GM06990 (cell line): ENCODE measurements at regions not wholly inside any gene's neighbourhood (a gene's known extent, or its start where the extent isn't known, plus 50 kb on each side); places are given as distances from the start of the nearest gene placed in this dataset.
"Not testable (repeated sequence)": the region's sequence is repeated elsewhere in the genome, so short reads cannot be mapped to it uniquely, and the experiment has no call there.

Experiments used
- DNase-seq: peaks from one replicate; pipeline ENCODE4 v3.0.0-alpha.2; 2011; ENCODE audit not compliant: insufficient read length; ENCODE audit errors: extremely low read depth
- H3K27me3 ChIP-seq: replicated peaks from 2 replicates; pipeline ENCODE4 v1.6.0; 2011; ENCODE audit warnings: low read length; ENCODE audit not compliant: control insufficient read depth, insufficient read depth
- H3K36me3 ChIP-seq: 2 replicates; pipeline ENCODE4 v1.5.1; 2011; ENCODE audit warnings: low read length; ENCODE audit not compliant: control insufficient read depth, insufficient read depth
- H3K4me3 ChIP-seq: replicated peaks from 2 replicates; pipeline ENCODE4 v1.5.1; 2011; ENCODE audit warnings: low read depth, mild to moderate bottlenecking, control low read depth, low read length
- CTCF ChIP-seq: IDR thresholded peaks from 2 replicates; pipeline ENCODE4 v1.5.1; 2011; ENCODE audit warnings: low read length, control low read depth, mild to moderate bottlenecking, inconsistent platforms; ENCODE audit not compliant: insufficient read depth, poor library complexity, severe bottlenecking

- DNase-seq: no peak
- TF ChIP-seq CTCF: no peak
- H3K27me3 ChIP-seq: no peaks in the 10 kb centered on the region; the same call in 1 of the 2 replicates
Observed at GRCh38 chr4:3898098-3898497, 131.9 kb downstream of the ADRA2C start.

GRCh38 chr4:3898928-3899327, 132.7 kb downstream of the ADRA2C start:
- H3K27me3 ChIP-seq, H3K4me3 ChIP-seq, DNase-seq, H3K36me3 ChIP-seq: not testable (repeated sequence)

More at GRCh38 chr4:3898098-3898497, 131.9 kb downstream of the ADRA2C start:
- Histone ChIP-seq H3K36me3 (no peaks in the 10 kb centered on the region), H3K4me3 (no peak overlapping the region)

- H3K27me3 ChIP-seq, DNase-seq, H3K4me3 ChIP-seq, H3K36me3 ChIP-seq: not testable (repeated sequence)
Observed at GRCh38 chr4:3904264-3904955, 138.2 kb downstream of the ADRA2C start.

GRCh38 chr4:3909616-3910015, 143.4 kb downstream of the ADRA2C start:
- not testable (repeated sequence) for DNase-seq, H3K27me3 ChIP-seq, H3K36me3 ChIP-seq, H3K4me3 ChIP-seq

- not testable (repeated sequence) for H3K27me3 ChIP-seq, H3K36me3 ChIP-seq, DNase-seq, H3K4me3 ChIP-seq
Observed at GRCh38 chr4:3910161-3910950, 144.2 kb downstream of the ADRA2C start.

GRCh38 chr4:3911252-3911856, 145.2 kb downstream of the ADRA2C start:
- Histone ChIP-seq H3K36me3 (no peaks in the 10 kb centered on the region), H3K27me3 (no peaks in the 10 kb centered on the region), H3K4me3 (no peak overlapping the region)
- DNase-seq: no peak
- no peak for TF ChIP-seq CTCF

GRCh38 chr4:3914511-3914910, 148.3 kb downstream of the ADRA2C start:
- not testable (repeated sequence) for DNase-seq, H3K36me3 ChIP-seq, H3K27me3 ChIP-seq, H3K4me3 ChIP-seq

GRCh38 chr4:3919509-3919908, 153.3 kb downstream of the ADRA2C start:
- not testable (repeated sequence) for DNase-seq, H3K27me3 ChIP-seq, H3K36me3 ChIP-seq, H3K4me3 ChIP-seq

GRCh38 chr4:3921902-3922301, 155.7 kb downstream of the ADRA2C start:
- DNase-seq, H3K27me3 ChIP-seq, H3K4me3 ChIP-seq, H3K36me3 ChIP-seq: not testable (repeated sequence)

- not testable (repeated sequence) for H3K36me3 ChIP-seq, H3K27me3 ChIP-seq, H3K4me3 ChIP-seq, DNase-seq
Observed at GRCh38 chr4:3925841-3926240, 159.7 kb downstream of the ADRA2C start.

- not testable (repeated sequence) for DNase-seq, H3K36me3 ChIP-seq, H3K27me3 ChIP-seq, H3K4me3 ChIP-seq
Observed at GRCh38 chr4:3926271-3926670, 160.1 kb downstream of the ADRA2C start.
